Stimulated activated naive CD4-positive, alpha-beta T cell (primary cell): ENCODE measurements at regions not wholly inside any gene's neighbourhood (a gene's known extent, or its start where the extent isn't known, plus 50 kb on each side); places are given as distances from the start of the nearest gene placed in this dataset.

Experiments used
- DNase-seq, 6 experiments: peaks; one replicate each; lab custom pipeline; 2025; lab: John Stamatoyannopoulos, UW

DNA sequence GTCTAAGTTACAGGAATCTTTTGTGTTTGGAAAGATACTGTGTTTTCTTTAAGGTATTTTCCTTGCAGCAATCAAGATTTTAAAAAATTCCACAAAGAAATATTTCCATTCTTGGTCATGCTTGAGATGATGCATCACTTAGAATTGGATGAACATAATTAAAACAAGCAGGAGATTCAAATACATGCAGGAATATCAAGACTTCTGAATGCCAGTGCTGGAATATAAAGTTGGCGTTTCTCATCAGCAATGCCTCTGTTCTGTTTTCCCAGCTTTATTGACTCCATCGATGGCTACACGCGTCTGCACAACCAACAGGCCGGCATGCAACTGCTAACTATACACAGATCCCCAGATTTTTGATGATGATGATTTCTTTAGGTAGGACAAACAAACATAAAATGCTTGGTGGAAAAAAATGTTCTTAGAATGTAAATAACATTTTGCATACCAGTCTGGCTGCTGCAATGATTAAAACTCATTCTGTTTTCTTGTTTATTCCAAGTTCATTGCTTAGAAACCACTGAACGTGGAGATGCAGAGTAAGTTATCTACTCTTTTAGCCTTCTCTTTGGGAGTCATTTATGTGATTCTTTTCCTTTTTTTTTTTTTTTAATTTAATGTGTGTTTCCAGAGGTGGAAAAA, 91.3 kb upstream of the FAM171A1 start:
- DNase-seq = no peak

DNA sequence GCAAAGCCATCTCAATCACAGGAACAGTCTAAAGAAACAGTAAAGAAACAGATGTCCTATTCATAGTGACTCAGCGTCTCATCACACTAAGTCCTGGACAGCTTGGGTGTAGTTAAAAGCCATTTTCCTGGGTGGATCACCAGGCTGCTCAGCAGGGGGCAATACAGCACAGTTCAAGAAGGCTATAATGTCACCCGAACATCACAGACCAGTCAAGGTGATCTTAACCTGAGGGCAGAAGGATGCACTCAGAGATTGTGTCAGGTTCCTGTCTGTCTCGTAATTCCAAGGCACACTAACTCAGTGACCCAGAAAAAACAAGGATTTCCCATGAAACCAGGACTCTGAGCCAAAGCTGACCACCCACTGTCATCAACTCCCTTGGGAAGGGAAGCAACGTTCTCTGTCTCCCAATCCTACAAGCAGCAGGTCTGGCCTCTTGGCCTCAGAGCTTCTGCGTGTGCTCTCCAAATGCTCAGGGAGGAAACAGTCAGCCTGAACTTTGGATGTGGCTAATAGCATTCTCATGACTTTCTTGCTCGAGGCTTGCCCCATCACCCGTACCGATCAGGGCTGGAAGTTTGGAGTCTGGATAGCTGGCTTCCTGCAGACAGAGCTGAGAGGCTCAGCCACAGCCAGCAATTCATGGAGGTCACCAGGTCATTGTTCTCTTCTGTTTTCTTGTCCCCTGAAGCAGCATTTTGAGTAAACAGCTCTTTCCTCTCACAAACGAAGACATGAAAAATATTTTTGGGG, 90.4 kb upstream of the FAM171A1 start:
- DNase-seq = no peak

DNA sequence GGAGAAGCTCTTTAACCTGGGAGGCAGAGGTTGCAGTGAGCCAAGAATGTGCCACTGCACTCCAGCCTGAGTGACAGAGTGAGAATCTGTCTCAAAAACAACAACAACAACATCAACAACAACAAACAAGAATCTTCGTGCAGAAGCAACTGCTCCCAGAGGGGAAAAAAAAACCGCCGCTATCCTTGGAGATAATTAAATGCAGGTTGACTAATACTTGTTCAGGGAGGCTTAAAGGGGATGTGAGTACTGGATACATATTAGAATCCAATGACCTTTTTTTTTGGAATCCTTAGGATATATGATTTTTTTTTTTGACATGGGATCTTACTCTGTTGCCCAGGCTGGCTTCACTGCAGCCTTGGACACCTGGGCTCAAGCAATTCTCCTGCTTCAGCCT, 89.6 kb upstream of the FAM171A1 start:
- DNase-seq = no peak

DNA sequence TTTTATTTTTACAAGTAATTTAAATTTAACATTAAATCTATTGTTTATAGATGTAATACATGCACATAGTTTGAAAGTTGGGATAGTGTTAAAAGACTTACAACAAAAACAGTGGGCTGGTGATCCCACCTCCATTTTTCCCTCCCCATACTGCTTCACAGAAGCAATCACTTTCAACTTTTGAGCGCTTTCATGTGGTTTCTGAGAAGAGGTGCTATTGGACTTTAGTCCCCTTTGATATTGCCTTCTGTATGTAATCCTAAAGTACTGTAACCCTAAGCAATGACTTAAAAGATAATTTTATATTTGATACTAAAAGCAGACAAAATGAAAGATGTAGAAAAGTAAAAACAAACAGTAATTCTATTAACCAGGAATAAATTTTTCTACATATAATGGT, 88.1 kb upstream of the FAM171A1 start:
- no peak for DNase-seq

DNA sequence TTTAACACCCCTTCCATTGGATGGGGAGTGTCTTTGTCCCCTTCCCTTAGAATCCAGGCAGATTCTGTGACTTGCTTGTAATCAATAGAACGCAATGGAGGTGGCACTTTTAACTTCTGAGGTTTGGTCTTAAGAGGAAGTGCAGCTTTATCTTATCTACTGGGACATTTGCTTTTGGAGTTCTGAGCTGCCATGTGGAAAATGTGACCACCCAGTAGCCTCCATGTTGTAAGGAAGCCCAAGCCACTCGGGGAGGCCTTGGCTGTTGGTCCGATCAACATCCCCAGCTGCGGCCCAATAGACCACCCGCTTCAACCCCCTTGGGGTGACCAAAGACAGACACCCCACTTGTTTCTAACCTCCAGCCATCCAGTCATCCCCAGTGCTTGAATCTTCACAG, 86.3 kb upstream of the FAM171A1 start:
- DNase-seq = no peak

DNA sequence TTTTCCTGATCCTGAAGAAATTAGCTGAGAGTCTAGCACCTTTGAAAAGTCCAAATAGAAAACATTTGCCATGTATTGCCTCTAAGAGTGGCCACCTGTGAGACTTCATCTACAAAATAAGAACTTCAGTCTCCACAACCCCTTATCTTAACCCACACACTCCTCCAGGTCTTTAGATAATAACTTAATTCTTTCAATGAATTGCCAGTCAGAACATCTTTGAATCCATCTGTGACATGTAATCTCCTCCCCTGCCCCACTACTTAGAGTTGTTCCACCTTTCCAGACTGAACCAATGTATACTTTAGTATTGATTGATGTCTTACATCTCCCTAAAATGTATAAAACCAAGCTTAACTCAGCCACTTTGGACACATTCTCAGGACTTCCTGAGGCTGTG, 84.4 kb upstream of the FAM171A1 start:
- DNase-seq = no peak

DNA sequence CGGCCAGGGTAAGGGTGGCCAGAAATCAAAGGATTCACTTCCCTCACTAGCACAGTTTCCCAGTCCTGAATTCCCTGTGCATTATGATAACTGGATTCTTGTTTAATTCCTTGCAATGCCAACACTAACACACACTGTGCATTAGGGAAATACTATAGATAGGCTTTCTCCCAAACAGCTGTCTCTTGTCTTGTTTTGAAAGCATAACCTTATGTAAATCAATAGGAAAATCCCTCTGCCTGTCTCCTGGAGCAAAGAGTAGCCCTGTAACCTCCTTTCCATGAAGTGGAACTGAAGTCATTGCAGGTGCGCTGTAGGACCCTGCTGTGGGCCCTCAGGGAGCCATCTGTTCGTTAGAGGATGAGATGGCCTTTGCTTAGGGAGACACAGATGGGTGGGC, 82.8 kb upstream of the FAM171A1 start:
- no peak for DNase-seq

DNA sequence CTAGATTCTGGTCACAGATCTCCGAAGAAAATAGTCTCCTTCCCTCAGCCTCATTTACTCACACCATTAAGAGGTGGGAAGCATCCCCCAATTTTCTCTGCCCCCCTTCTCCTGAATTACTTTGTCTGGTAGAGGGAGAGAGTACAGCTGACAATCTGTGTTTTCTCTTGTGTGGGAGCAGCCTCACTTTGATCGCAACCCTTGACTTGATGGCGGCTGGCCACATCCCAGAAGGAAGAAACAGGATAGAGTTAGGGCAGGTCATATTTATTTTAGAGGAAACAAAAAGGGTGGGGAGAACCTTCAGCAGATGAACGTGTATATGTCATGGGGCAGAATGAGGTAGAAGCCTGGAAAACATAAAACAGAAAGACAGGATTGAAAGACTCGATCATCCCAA, 82.4 kb upstream of the FAM171A1 start:
- no peak for DNase-seq

DNA sequence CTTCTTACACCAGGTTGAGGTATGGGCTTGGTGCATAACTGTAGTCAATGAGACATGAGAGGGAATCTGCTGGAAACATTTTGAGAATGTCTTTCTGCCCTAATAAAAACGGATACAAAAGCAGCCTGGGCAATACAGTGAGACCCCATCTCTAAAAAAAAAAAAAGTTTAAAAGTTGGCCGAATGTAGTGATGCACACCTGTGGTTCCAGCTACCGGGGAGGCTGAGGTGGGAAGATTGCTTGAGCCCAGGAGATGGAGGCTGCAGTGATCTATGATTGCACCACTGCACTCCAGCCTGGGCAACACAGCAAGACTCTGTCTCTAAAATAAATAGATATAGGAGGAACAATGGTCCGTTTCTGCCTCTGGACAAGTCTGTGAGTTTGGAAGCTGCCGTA, 81.5 kb upstream of the FAM171A1 start:
- DNase-seq = no peak

DNA sequence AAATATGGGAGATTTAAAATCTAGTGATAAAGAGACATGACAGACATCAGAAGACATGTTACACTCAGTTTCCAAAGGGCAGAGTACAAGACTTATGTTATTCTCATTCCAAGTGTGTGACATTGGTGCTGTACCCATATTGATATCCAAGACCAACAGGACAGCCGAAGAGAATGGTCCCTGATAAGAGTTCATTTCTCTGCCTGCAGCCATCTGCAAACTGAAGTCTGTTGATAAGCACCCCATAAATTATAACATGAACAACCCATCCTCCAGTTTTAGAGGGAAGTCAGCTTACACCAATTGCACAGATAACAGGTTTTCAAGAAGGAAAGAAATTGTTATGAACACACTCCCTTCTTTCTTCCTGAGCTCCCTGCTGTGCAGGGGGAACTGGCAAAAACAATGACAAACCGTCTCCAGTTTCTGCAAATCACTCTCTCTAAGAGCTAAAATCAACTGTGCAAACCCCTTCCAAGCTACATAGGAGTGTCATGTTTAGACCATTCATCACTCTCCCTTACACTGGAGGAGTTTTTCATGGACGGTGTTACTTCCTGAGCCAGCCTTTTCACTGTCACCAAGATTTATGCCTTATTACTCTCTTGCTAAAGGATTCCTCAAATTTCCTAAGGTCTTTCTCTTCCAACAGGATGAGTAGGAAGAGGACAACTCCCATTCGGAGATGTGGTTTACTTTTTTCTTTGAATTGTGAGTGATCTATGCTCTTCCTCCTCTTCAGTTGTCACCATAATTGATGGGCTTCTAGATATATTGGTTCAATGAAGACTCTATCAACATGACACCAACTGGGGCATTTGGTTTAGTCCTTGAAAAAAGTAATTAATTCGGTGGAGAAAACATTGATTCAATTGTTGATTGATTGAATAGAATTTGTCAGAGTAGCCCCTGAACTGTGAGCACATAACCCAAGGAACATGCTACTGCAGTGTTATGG, 80.3 kb upstream of the FAM171A1 start:
- no peak for DNase-seq

DNA sequence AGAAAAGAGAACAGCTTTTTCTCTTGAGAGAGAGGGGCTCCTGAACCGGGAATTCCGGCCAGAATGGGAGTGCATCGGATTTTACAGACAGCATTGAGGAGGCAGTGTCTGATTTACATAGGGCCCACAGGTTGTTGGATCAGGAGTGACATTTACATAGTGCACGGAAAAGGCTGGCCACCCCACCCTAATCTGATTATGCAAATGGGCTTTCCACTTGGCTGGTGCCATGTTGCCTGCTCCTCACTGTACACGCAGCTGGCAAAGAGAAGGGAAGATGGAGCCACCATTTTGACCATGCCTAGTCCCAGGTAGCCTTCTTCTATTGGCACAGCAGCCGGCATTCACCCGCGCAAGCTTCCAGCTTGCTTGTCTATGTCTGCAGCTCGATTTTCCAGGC, 77.5 kb upstream of the FAM171A1 start:
- no peak for DNase-seq

DNA sequence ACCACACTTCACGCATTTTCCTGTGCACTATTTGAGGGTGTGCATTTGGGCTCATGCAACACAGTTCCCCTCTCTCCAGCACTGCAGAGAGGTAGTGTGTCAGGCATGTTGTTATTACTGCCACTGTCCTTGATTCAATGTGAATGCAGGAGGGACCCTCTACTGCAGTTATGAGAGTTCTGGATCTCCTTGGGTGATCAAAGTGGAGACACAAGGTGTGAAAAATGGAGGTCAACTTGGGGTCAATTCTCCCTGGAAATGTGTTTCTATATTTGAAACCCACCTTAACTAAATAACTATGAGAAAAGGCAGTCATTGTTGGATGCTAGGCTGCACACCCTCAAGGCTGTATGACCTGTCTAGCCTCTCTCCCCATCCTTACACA, 73.9 kb upstream of the FAM171A1 start:
- DNase-seq = no peak

DNA sequence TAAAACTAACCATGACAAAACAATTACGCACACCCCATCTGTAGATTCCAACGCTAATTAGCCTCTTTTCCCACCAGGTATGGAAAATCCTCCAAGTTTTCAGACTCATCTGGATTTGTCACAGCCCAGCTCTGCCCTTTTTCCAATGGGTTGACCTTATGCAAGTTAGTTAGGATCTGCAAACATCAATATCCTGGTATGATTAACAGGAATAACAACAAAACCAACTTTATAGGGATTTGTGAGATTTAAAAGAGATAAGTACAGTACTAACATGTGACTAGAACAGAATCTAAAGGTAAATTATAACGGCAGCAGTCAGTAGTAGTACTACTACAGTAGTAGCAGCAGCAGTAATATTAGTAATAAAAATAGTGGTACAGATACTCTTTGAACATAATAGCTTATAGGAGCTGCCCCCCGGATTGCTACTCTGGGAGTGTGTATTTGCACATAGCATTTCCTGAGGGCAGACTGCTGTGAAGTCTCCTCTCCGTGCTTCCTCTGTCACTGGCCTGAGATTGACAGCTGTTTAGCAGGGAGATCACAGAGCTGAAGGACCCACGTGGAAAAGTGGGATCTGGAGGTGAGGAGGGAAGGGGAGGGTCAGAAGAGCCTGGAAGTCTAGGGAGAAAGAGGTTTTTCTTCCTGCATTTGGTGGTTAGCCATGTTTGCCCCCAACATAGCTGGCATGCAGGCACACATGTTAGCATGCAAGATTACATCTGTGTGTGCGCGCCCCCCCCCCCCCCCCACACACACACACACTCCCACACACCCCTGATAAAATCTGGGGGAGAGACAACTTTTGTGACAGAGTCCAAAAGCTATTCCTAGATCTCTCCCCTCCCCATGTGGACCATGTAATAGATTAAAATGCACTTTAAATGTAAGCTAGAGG, 73.3 kb upstream of the FAM171A1 start:
- no peak for DNase-seq

DNA sequence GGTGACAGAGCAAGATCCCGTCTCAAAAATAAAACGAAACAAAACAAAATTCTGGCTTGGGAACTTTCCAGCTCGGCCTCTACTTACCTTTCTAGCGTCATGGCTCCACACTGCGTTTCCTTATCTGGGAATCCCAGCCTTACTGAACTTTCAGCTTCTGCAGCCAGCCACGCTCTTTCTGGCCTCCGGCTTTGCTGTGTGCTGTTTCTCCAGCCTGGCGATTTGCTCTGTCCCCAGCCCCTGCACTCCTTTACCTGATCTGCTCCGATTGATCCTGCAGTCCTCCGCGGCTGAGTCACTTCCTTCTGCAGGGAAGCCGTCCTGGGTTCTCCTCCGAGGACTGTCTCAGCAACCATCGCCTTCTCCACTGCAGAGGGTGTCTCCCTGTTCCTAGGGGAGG, 71.0 kb upstream of the FAM171A1 start:
- no peak for DNase-seq

DNA sequence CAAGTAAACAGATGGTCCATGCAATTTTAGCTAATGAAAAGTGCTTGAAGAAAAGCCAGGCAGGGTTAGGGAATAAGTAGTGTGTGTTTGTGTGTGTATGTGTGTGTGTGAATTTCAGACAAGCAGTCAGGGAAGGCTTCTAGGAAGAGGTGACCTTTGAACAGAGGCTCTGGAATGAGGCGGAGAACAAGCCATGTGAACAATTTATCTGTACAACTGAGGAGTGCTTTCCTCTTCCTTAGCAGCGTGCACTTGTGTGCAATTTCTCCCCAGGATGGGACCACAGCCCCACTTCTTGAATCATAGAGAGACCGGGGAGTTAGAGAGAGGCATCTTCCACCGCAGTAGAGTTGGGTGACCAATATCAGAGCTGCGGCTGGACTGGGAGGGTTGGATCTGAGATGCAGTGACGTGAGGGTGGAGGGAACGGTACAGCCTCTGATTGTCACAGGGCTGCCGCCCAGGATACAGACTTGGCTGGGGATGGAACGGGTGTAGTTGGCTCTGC, 69.2 kb upstream of the FAM171A1 start:
- no peak for DNase-seq

DNA sequence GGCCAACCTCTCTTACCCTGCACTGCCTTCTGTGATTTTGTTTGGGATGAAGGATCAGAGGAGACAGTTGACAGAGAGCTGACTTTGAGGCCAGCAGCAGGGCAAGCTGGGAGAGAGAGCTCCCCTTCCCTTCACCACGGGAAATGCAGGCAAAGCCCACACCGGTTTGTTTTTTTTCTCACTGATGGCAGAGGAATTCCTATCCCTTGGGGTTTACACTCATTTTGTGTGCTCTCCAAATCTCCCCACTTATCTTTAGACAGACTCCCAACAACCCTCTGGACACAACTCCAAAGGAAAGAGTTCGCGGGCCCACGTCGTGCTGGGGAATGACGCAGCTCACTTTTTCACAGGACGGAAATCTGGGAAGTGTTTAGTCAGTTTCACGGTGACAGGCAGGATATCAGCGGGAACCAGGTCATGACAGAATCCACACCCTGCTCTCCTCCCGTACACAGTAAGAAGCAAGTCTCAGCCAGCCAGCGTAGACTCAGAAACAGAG, 68.3 kb upstream of the FAM171A1 start:
- DNase-seq = no peak

DNA sequence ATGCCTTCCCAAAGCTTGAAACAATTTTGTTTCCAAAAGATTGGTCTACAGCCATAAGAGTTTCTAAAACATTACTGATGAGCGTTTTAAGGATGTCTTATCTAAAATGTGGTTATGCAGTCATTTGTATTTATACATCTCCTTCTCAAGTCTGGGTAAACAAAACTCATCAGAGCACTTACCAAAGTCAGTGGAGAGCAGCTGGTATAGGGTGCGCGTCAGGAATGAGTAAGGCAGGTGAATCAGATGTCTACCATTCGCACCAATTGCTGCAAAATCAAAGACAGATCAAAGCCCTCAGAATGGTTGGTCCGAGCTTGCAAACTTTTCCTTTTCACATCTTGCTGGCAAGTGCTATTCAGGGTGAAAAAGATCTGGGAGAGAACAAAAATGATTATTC, 65.6 kb upstream of the FAM171A1 start:
- DNase-seq = no peak

DNA sequence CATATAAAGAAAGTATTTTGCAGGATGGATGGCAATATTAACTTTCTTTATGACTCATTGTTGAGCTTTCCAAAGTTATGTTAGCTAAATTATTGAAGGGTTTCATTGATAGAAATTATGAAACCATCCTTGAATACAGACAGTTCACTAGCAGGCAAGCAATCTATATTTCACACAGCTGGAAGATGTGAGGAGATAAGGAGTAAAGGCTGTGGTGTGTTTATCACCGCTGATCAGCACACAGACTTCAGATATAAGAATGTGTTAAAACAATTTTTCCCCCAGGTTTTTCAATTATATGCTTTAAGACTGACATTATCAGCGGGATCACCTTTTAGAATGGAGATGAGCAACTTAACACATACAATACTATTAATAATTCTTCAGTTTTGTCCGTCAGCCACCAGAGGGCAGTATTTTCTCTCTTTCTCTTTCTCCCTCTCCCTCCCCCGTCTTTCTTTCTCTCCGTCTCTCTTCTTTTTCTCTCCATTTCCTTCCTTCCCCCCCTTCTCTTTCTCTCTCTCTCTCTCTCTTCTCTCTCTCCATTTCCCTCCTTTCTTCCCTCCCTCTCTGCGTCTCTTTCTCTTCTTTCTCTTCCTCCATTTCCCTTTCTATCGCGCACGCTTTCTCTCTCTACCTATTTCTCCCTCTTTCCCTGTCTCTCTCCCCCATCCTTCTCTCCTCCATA, 62.9 kb upstream of the FAM171A1 start:
- DNase-seq = peak in 3 of 6 experiments; percentile 13 to 64 (median 64)

DNA sequence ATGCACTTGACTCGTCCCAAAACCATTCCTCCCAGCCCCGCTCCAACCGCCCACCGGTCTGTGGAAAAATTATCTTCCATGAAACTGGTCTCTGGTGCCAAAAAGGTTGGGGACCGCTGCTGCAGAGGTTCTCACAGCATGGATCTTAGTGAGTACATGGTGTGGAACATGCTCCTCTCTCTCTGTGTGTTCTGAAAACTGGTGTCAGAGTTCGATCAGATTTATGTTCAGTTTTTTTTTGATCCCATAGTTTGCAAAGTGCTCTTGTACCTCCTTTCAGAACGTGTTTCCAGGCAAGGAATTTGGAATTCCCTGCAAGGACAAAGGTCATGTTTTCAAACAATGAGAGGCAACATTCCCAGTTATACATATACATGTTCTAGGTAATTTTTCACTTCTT, 61.2 kb upstream of the FAM171A1 start:
- no peak for DNase-seq

DNA sequence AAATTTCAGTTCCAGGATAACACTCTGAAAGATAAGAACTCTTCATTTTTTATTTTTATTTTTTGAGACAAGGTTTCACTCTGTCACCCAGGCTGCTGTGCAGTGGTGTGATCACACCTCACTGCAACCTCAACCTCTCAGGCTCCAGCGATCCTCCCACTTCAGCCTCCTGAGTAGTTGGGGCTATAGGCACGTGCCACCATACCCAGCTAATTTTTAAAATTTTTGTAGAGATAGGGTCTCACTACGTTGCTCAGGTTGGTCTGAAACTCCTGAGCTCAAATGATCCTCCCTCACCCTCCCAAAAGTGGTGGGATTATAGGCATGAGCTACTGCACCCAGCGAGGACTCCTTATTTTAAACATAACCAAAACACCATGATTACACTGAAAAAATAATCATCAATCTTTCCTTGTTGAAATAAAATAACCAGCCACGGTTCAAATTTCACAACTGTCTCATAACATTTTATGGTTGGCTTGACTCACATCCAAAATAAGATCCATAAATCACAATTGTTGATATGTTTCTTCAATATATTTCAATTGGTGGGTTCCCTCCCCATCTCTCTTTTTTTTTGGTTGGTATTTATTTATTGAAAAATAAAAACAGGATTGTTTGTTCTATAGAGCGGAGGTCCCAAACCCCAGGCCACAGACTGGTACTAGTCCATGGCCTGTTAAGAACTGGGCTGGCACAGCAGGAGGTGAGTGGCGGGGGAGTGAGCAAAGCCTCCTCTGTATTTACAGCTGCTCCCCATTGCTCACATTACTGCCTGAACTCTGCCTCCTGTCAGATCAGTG, 60.1 kb upstream of the FAM171A1 start:
- DNase-seq = no peak
